ENCODE measurements at regions not wholly inside any gene's neighbourhood (a gene's known extent, or its start where the extent isn't known, plus 50 kb on each side); places are given as distances from the start of the nearest gene placed in this dataset.

GRCh38 chr13:95452375-95452774, 100.1 kb upstream of the CLDN10 start:
- no peaks in the 10 kb centered on the region for H3K4me1 ChIP-seq (ENCODE audit: insufficient read depth, low read length)

GRCh38 chr13:95455782-95456181, 96.7 kb upstream of the CLDN10 start:
- Mint-ChIP-seq H3K9me3 (ENCODE audit: unreplicated experiment) (peaks cover 16% of the 10 kb centered on the region), H3K36me3 (ENCODE audit: low read depth, unreplicated experiment) (no peaks in the 10 kb centered on the region), H3K4me3 (ENCODE audit: unreplicated experiment) (no peak overlapping the region), H3K27me3 (ENCODE audit: low read depth, unreplicated experiment) (peaks cover 1% of the 10 kb centered on the region), H3K27ac (ENCODE audit: unreplicated experiment) (no peak overlapping the region), H3K4me1 (ENCODE audit: low read depth, unreplicated experiment) (no peaks in the 10 kb centered on the region)
- DNase-seq (ENCODE audit: low read depth) (no peak), FAIRE-seq (no peak)
- Histone ChIP-seq H3K9ac (ENCODE audit: low read length) (no peak overlapping the region), H3K27me3 (ENCODE audit: insufficient read depth, low read length) (no peaks in the 10 kb centered on the region), H3K27ac (ENCODE audit: low read depth, low read length) (no peak overlapping the region), H3K4me1 (ENCODE audit: insufficient read depth, low read length) (no peaks in the 10 kb centered on the region), H3K4me2 (ENCODE audit: low read length) (no peak overlapping the region), H3K9me3 (ENCODE audit: insufficient read depth, low read depth, low read length) (peaks cover 9% of the 10 kb centered on the region), H3K79me2 (ENCODE audit: insufficient read depth, low read length) (no peaks in the 10 kb centered on the region), H3K4me3 (ENCODE audit: insufficient read depth, low read depth, low read length) (no peak overlapping the region), H3K36me3 (ENCODE audit: insufficient read depth, low read length) (no peaks in the 10 kb centered on the region), H4K20me1 (ENCODE audit: insufficient read depth, low read length) (no peaks in the 10 kb centered on the region), H2AFZ (ENCODE audit: low read depth, low read length) (no peak overlapping the region)
- TF ChIP-seq, protein P1, sequence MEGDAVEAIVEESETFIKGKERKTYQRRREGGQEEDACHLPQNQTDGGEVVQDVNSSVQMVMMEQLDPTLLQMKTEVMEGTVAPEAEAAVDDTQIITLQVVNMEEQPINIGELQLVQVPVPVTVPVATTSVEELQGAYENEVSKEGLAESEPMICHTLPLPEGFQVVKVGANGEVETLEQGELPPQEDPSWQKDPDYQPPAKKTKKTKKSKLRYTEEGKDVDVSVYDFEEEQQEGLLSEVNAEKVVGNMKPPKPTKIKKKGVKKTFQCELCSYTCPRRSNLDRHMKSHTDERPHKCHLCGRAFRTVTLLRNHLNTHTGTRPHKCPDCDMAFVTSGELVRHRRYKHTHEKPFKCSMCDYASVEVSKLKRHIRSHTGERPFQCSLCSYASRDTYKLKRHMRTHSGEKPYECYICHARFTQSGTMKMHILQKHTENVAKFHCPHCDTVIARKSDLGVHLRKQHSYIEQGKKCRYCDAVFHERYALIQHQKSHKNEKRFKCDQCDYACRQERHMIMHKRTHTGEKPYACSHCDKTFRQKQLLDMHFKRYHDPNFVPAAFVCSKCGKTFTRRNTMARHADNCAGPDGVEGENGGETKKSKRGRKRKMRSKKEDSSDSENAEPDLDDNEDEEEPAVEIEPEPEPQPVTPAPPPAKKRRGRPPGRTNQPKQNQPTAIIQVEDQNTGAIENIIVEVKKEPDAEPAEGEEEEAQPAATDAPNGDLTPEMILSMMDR (IDR thresholded peaks at IDR 0.05; ENCODE audit: insufficient read depth, low read depth, low read length) = no peak

More at GRCh38 chr13:95452375-95452774, 100.1 kb upstream of the CLDN10 start:
- Histone ChIP-seq H3K79me2 (ENCODE audit: insufficient read depth, low read length) (no peaks in the 10 kb centered on the region), H3K4me3 (ENCODE audit: insufficient read depth, low read depth, low read length) (no peak overlapping the region), H4K20me1 (ENCODE audit: insufficient read depth, low read length) (no peaks in the 10 kb centered on the region), H3K9me3 (ENCODE audit: insufficient read depth, low read depth, low read length) (no peaks in the 10 kb centered on the region), H3K36me3 (ENCODE audit: insufficient read depth, low read length) (no peaks in the 10 kb centered on the region), H3K9ac (ENCODE audit: low read length) (no peak overlapping the region), H3K27ac (ENCODE audit: low read depth, low read length) (no peak overlapping the region), H3K4me2 (ENCODE audit: low read length) (no peak overlapping the region), H3K27me3 (ENCODE audit: insufficient read depth, low read length) (no peaks in the 10 kb centered on the region), H2AFZ (ENCODE audit: low read depth, low read length) (no peak overlapping the region)
- H3K9me3 Mint-ChIP-seq (ENCODE audit: unreplicated experiment) = peaks cover 2% of the 10 kb centered on the region
- no peaks in the 10 kb centered on the region for H3K36me3 Mint-ChIP-seq (ENCODE audit: low read depth, unreplicated experiment)
- H3K4me3 Mint-ChIP-seq (ENCODE audit: unreplicated experiment) = no peak overlapping the region
- H3K27ac Mint-ChIP-seq (ENCODE audit: unreplicated experiment) = no peak overlapping the region
- H3K4me1 Mint-ChIP-seq (ENCODE audit: low read depth, unreplicated experiment) = no peaks in the 10 kb centered on the region
- FAIRE-seq (no peak), DNase-seq (ENCODE audit: low read depth) (peak; percentile 80)
- H3K27me3 Mint-ChIP-seq (ENCODE audit: low read depth, unreplicated experiment) = peaks cover 11% of the 10 kb centered on the region
- no peak for TF ChIP-seq EZH2 (IDR thresholded peaks at IDR 0.05; ENCODE audit: insufficient read depth, low read length)
- TF ChIP-seq, protein P1 (IDR thresholded peaks at IDR 0.05; ENCODE audit: insufficient read depth, low read depth, low read length) = no peak

- H3K9me3 Mint-ChIP-seq (ENCODE audit: unreplicated experiment) = peaks cover 17% of the 10 kb centered on the region
- TF ChIP-seq EZH2 (IDR thresholded peaks at IDR 0.05; ENCODE audit: insufficient read depth, low read length) = no peak
- TF ChIP-seq, protein P1 (IDR thresholded peaks at IDR 0.05; ENCODE audit: insufficient read depth, low read depth, low read length) = no peak
- no peak overlapping the region for H3K4me3 ChIP-seq (ENCODE audit: insufficient read depth, low read depth, low read length)
- DNase-seq (ENCODE audit: low read depth) (no peak), FAIRE-seq (no peak)
- H2AFZ ChIP-seq (ENCODE audit: low read depth, low read length) = no peak overlapping the region
- no peaks in the 10 kb centered on the region for H3K79me2 ChIP-seq (ENCODE audit: insufficient read depth, low read length)
- H3K4me1 Mint-ChIP-seq (ENCODE audit: low read depth, unreplicated experiment) = no peaks in the 10 kb centered on the region
- H3K27ac ChIP-seq (ENCODE audit: low read depth, low read length) = no peak overlapping the region
- no peaks in the 10 kb centered on the region for H3K27me3 ChIP-seq (ENCODE audit: insufficient read depth, low read length)
- H3K9ac ChIP-seq (ENCODE audit: low read length) = no peak overlapping the region
- H3K36me3 Mint-ChIP-seq (ENCODE audit: low read depth, unreplicated experiment) = no peaks in the 10 kb centered on the region
- H4K20me1 ChIP-seq (ENCODE audit: insufficient read depth, low read length) = no peaks in the 10 kb centered on the region
- no peak overlapping the region for H3K4me2 ChIP-seq (ENCODE audit: low read length)
- no peaks in the 10 kb centered on the region for H3K36me3 ChIP-seq (ENCODE audit: insufficient read depth, low read length)
- H3K27ac Mint-ChIP-seq (ENCODE audit: unreplicated experiment) = no peak overlapping the region
- H3K4me3 Mint-ChIP-seq (ENCODE audit: unreplicated experiment) = no peak overlapping the region
- H3K27me3 Mint-ChIP-seq (ENCODE audit: low read depth, unreplicated experiment) = no peaks in the 10 kb centered on the region
- H3K9me3 ChIP-seq (ENCODE audit: insufficient read depth, low read depth, low read length) = peaks cover 9% of the 10 kb centered on the region
- no peaks in the 10 kb centered on the region for H3K4me1 ChIP-seq (ENCODE audit: insufficient read depth, low read length)
Observed at GRCh38 chr13:95456815-95457214, 95.7 kb upstream of the CLDN10 start.
